H1 (cell line): ENCODE measurements at regions not wholly inside any gene's neighbourhood (a gene's known extent, or its start where the extent isn't known, plus 50 kb on each side); places are given as distances from the start of the nearest gene placed in this dataset.

Experiments used
- ATF3 ChIP-seq: IDR thresholded peaks from 2 replicates; pipeline ENCODE4 v1.6.1; 2011; ENCODE audit warnings: low read depth, mild to moderate bottlenecking, low read length; ENCODE audit not compliant: insufficient read depth
- CBX8 ChIP-seq: fragments of 300-800, 300-1000 bp; sonication (generic); IDR thresholded peaks from 2 replicates; pipeline ENCODE4 v1.7.1; 2016; ENCODE audit warnings: low read depth, low read length, borderline replicate concordance
- CEBPB ChIP-seq: IDR thresholded peaks from 2 replicates; pipeline ENCODE4 v1.6.1; 2012; ENCODE audit warnings: low read depth, low read length
- EGR1 ChIP-seq: IDR thresholded peaks from 2 replicates; pipeline ENCODE4 v1.6.1; 2011; ENCODE audit warnings: low read depth, low read length, borderline replicate concordance
- JUND ChIP-seq: IDR thresholded peaks from 2 replicates; pipeline ENCODE4 v1.6.1; 2011; ENCODE audit warnings: mild to moderate bottlenecking, improper control_type of control experiment, low read length
- KDM5A ChIP-seq: fragments of 200-600 bp; IDR thresholded peaks from 2 replicates; pipeline ENCODE4 v1.7.1; 2012; ENCODE audit warnings: mild to moderate bottlenecking, low read length, inconsistent platforms, mixed read lengths
- NRF1 ChIP-seq: IDR thresholded peaks from 2 replicates; pipeline ENCODE4 v1.6.1; 2011; ENCODE audit warnings: mild to moderate bottlenecking, low read depth, low read length, improper control_type of control experiment
- SAP30 ChIP-seq: fragments of 300-600 bp; sonication (generic); IDR thresholded peaks from 2 replicates; pipeline ENCODE4 v1.7.1; 2012; ENCODE audit warnings: low read length, moderate library complexity, mild to moderate bottlenecking, inconsistent platforms; ENCODE audit not compliant: insufficient read depth, insufficient replicate concordance
- USF2 ChIP-seq: IDR thresholded peaks from 2 replicates; pipeline ENCODE4 v1.6.1; 2011; ENCODE audit warnings: low read length, improper control_type of control experiment

- TF ChIP-seq NRF1: no peak
- TF ChIP-seq KDM5A: no peak
- TF ChIP-seq CBX8: no peak
- no peak for TF ChIP-seq JUND
- TF ChIP-seq EGR1: no peak
- TF ChIP-seq CEBPB: no peak
- no peak for TF ChIP-seq USF2
- no peak for TF ChIP-seq ATF3
- no peak for TF ChIP-seq SAP30
Observed at GRCh38 chr11:70603114-70603755, 204.9 kb downstream of the CTTN start.
